Stimulated activated naive B cell treated with anti-CD40 and anti-IgM and Interleukin-4, amounts not matched to agents 10 μg/mL and 1 μg/mL and 100 μg/mL, for 72 hours (primary cell): ENCODE measurements at regions not wholly inside any gene's neighbourhood (a gene's known extent, or its start where the extent isn't known, plus 50 kb on each side); places are given as distances from the start of the nearest gene placed in this dataset.
A peak's percentile ranks its signal among the peaks of the same experiment; 100 is the strongest.

Source experiments
- ATAC-seq, 2 donors: fragments of 150-1000 bp; cut with Tn5 transposase; replicated peaks; 2 replicates each; pipeline ENCODE4 v1.10.0; 2021; ENCODE audit warnings: moderate library complexity in 1 of 2
- DNase-seq: peaks from one replicate; pipeline ENCODE4 v3.0.0; 2021
- H3K27ac Mint-ChIP-seq: one replicate; pipeline ENCODE4 v1.8.0; 2022; ENCODE audit warnings: mild to moderate bottlenecking, mixed read lengths
- H3K27me3 Mint-ChIP-seq, 2 donors: one replicate each; pipeline ENCODE4 v1.8.0; 2022; ENCODE audit warnings: mixed read lengths in 2 of 2
- H3K36me3 Mint-ChIP-seq, 2 donors: one replicate each; pipeline ENCODE4 v1.8.0; 2022; ENCODE audit warnings: mixed read lengths in 2 of 2, mild to moderate bottlenecking in 1 of 2
- H3K4me1 Mint-ChIP-seq, 2 donors: one replicate each; pipeline ENCODE4 v1.8.0; 2022; ENCODE audit warnings: mixed read lengths in 2 of 2, mild to moderate bottlenecking in 1 of 2
- H3K4me3 Mint-ChIP-seq, 2 donors: one replicate each; pipeline ENCODE4 v1.8.0; 2022; ENCODE audit warnings: mild to moderate bottlenecking in 2 of 2, mixed read lengths in 2 of 2, moderate library complexity in 1 of 2
- H3K9me3 Mint-ChIP-seq, 2 donors: one replicate each; pipeline ENCODE4 v1.8.0; 2022; ENCODE audit warnings: mixed read lengths in 2 of 2, mild to moderate bottlenecking in 1 of 2

- DNase-seq, result no peak
- H3K4me1 Mint-ChIP-seq, result no peaks in the 10 kb centered on the region
- H3K36me3 Mint-ChIP-seq, result peaks cover 0 to 1% of the 10 kb centered on the region in 2 donors
- no peak for ATAC-seq
- H3K9me3 Mint-ChIP-seq, result peaks cover 0 to 1% of the 10 kb centered on the region in 2 donors
- no peak overlapping the region for H3K27ac Mint-ChIP-seq
- no peaks in the 10 kb centered on the region for H3K27me3 Mint-ChIP-seq
- no peak overlapping the region for H3K4me3 Mint-ChIP-seq
These were observed 120.6 kb downstream of the IRS2 start for GRCh38 chr13:109665781-109666249.

GRCh38 chr13:109665240-109665639 is 121.1 kb downstream of the IRS2 start:
- DNase-seq (no peak), ATAC-seq (no peak)
- no peak overlapping the region for H3K27ac Mint-ChIP-seq
- no peak overlapping the region for H3K4me3 Mint-ChIP-seq
- no peaks in the 10 kb centered on the region for H3K4me1 Mint-ChIP-seq
- H3K36me3 Mint-ChIP-seq, result peaks cover 0 to 1% of the 10 kb centered on the region in 2 donors
- peaks cover 0 to 1% of the 10 kb centered on the region in 2 donors for H3K9me3 Mint-ChIP-seq
- no peaks in the 10 kb centered on the region for H3K27me3 Mint-ChIP-seq

GRCh38 chr13:109657395-109657794 is 129.0 kb downstream of the IRS2 start:
- Mint-ChIP-seq H3K4me1 (peaks cover 6% of the 10 kb centered on the region in 2 donors), H3K4me3 (no peak overlapping the region), H3K36me3 (no peaks in the 10 kb centered on the region), H3K27me3 (no peaks in the 10 kb centered on the region), H3K27ac (no peak overlapping the region), H3K9me3 (peaks cover 0 to 1% of the 10 kb centered on the region in 2 donors)
- no peak for ATAC-seq
- no peak for DNase-seq

- H3K27me3 Mint-ChIP-seq, result no peaks in the 10 kb centered on the region
- H3K4me1 Mint-ChIP-seq, result peaks cover 6% of the 10 kb centered on the region in 2 donors
These were observed 130.2 kb downstream of the IRS2 start for GRCh38 chr13:109656206-109656605.

GRCh38 chr13:109655611-109656010 is 130.8 kb downstream of the IRS2 start:
- H3K9me3 Mint-ChIP-seq, result no peaks in the 10 kb centered on the region

More at GRCh38 chr13:109656206-109656605, 130.2 kb downstream of the IRS2 start:
- Mint-ChIP-seq H3K4me3 (no peak overlapping the region), H3K9me3 (no peaks in the 10 kb centered on the region), H3K27ac (no peak overlapping the region), H3K36me3 (no peaks in the 10 kb centered on the region)
- DNase-seq (no peak), ATAC-seq (no peak)

GRCh38 chr13:109655206-109655600 is 131.2 kb downstream of the IRS2 start:
- no peaks in the 10 kb centered on the region for H3K9me3 Mint-ChIP-seq
- no peaks in the 10 kb centered on the region for H3K27me3 Mint-ChIP-seq
- DNase-seq, result no peak
- no peaks in the 10 kb centered on the region for H3K36me3 Mint-ChIP-seq
- peaks cover 6% of the 10 kb centered on the region in 2 donors for H3K4me1 Mint-ChIP-seq
- ATAC-seq, result no peak
- no peak overlapping the region for H3K4me3 Mint-ChIP-seq
- H3K27ac Mint-ChIP-seq, result no peak overlapping the region

More at GRCh38 chr13:109655611-109656010, 130.8 kb downstream of the IRS2 start:
- Mint-ChIP-seq H3K27me3 (no peaks in the 10 kb centered on the region), H3K36me3 (no peaks in the 10 kb centered on the region), H3K27ac (no peak overlapping the region), H3K4me1 (peaks cover 6% of the 10 kb centered on the region in 2 donors), H3K4me3 (no peak overlapping the region)
- DNase-seq, result no peak
- no peak for ATAC-seq

GRCh38 chr13:109654341-109655205 is 131.8 kb downstream of the IRS2 start:
- Mint-ChIP-seq H3K9me3 (no peaks in the 10 kb centered on the region), H3K4me1 (peaks cover 6% of the 10 kb centered on the region in 2 donors), H3K36me3 (no peaks in the 10 kb centered on the region), H3K27ac (no peak overlapping the region), H3K4me3 (no peak overlapping the region), H3K27me3 (no peaks in the 10 kb centered on the region)
- ATAC-seq (peak in 1 of 2 donors; percentile 34), DNase-seq (no peak)

GRCh38 chr13:109652531-109652930 is 133.9 kb downstream of the IRS2 start:
- ATAC-seq (no peak), DNase-seq (no peak)
- H3K9me3 Mint-ChIP-seq, result no peaks in the 10 kb centered on the region
- H3K4me3 Mint-ChIP-seq, result no peak overlapping the region
- no peaks in the 10 kb centered on the region for H3K27me3 Mint-ChIP-seq
- no peaks in the 10 kb centered on the region for H3K36me3 Mint-ChIP-seq
- H3K27ac Mint-ChIP-seq, result no peak overlapping the region
- peaks cover 6% of the 10 kb centered on the region in 2 donors for H3K4me1 Mint-ChIP-seq

GRCh38 chr13:109651854-109652253 is 134.5 kb downstream of the IRS2 start:
- peaks cover 6% of the 10 kb centered on the region in 2 donors for H3K4me1 Mint-ChIP-seq
- H3K36me3 Mint-ChIP-seq, result no peaks in the 10 kb centered on the region
- DNase-seq (no peak), ATAC-seq (no peak)
- H3K9me3 Mint-ChIP-seq, result no peaks in the 10 kb centered on the region
- H3K27ac Mint-ChIP-seq, result no peak overlapping the region
- no peak overlapping the region for H3K4me3 Mint-ChIP-seq
- H3K27me3 Mint-ChIP-seq, result no peaks in the 10 kb centered on the region

- H3K4me3 Mint-ChIP-seq, result no peak overlapping the region
- no peaks in the 10 kb centered on the region for H3K27me3 Mint-ChIP-seq
- no peak for DNase-seq
- H3K9me3 Mint-ChIP-seq, result no peaks in the 10 kb centered on the region
- H3K36me3 Mint-ChIP-seq, result no peaks in the 10 kb centered on the region
- no peak for ATAC-seq
- H3K27ac Mint-ChIP-seq, result no peak overlapping the region
- H3K4me1 Mint-ChIP-seq, result peaks cover 6% of the 10 kb centered on the region in 2 donors
These were observed 135.1 kb downstream of the IRS2 start for GRCh38 chr13:109651311-109651710.

GRCh38 chr13:109650861-109651260 is 135.5 kb downstream of the IRS2 start:
- H3K4me1 Mint-ChIP-seq, result peaks cover 6 to 10% of the 10 kb centered on the region in 2 donors
- H3K9me3 Mint-ChIP-seq, result no peaks in the 10 kb centered on the region
- no peak overlapping the region for H3K4me3 Mint-ChIP-seq
- H3K27ac Mint-ChIP-seq, result no peak overlapping the region
- no peaks in the 10 kb centered on the region for H3K36me3 Mint-ChIP-seq
- DNase-seq (no peak), ATAC-seq (peak in 1 of 2 donors; percentile 48)
- no peaks in the 10 kb centered on the region for H3K27me3 Mint-ChIP-seq

- Mint-ChIP-seq H3K4me1 (peaks cover 5 to 8% of the 10 kb centered on the region in 2 donors), H3K4me3 (no peak overlapping the region), H3K9me3 (peaks cover 0 to 1% of the 10 kb centered on the region in 2 donors), H3K27me3 (no peaks in the 10 kb centered on the region), H3K27ac (no peak overlapping the region), H3K36me3 (no peaks in the 10 kb centered on the region)
- DNase-seq, result no peak
- no peak for ATAC-seq
These were observed 136.7 kb downstream of the IRS2 start for GRCh38 chr13:109649713-109650112.

- Mint-ChIP-seq H3K4me3 (no peak overlapping the region), H3K4me1 (peaks cover 0 to 3% of the 10 kb centered on the region in 2 donors), H3K9me3 (peaks cover 0 to 1% of the 10 kb centered on the region in 2 donors), H3K36me3 (no peaks in the 10 kb centered on the region), H3K27me3 (peaks cover 0 to 3% of the 10 kb centered on the region in 2 donors), H3K27ac (no peak overlapping the region)
- ATAC-seq, result no peak
- DNase-seq, result no peak
These were observed 138.7 kb downstream of the IRS2 start for GRCh38 chr13:109647699-109648098.

- Mint-ChIP-seq H3K4me1 (peaks cover 0 to 3% of the 10 kb centered on the region in 2 donors), H3K4me3 (no peak overlapping the region), H3K27me3 (peaks cover 0 to 3% of the 10 kb centered on the region in 2 donors), H3K9me3 (peaks cover 0 to 1% of the 10 kb centered on the region in 2 donors), H3K36me3 (no peaks in the 10 kb centered on the region), H3K27ac (no peak overlapping the region)
- ATAC-seq (no peak), DNase-seq (no peak)
These were observed 139.3 kb downstream of the IRS2 start for GRCh38 chr13:109647053-109647452.

- H3K4me3 Mint-ChIP-seq, result no peak overlapping the region
- H3K36me3 Mint-ChIP-seq, result no peaks in the 10 kb centered on the region
- DNase-seq (no peak), ATAC-seq (no peak)
- H3K4me1 Mint-ChIP-seq, result peaks cover 0 to 3% of the 10 kb centered on the region in 2 donors
- H3K27me3 Mint-ChIP-seq, result peaks cover 0 to 3% of the 10 kb centered on the region in 2 donors
- H3K27ac Mint-ChIP-seq, result no peak overlapping the region
- peaks cover 4% of the 10 kb centered on the region in 2 donors for H3K9me3 Mint-ChIP-seq
These were observed 140.0 kb downstream of the IRS2 start for GRCh38 chr13:109646423-109646822.
